ENCODE measurements at regions not wholly inside any gene's neighbourhood (a gene's known extent, or its start where the extent isn't known, plus 50 kb on each side); places are given as distances from the start of the nearest gene placed in this dataset.
A peak's percentile ranks its signal among the peaks of the same experiment; 100 is the strongest.

- Histone ChIP-seq H3K27me3 (no peaks in the 10 kb centered on the region), H3K9me3 (peaks cover 11% of the 10 kb centered on the region), H3K4me1 (no peaks in the 10 kb centered on the region), H3K9ac (no peak overlapping the region), H3K4me2 (no peak overlapping the region), H3K36me3 (no peaks in the 10 kb centered on the region), H4K20me1 (no peaks in the 10 kb centered on the region), H3K4me3 (no peak overlapping the region), H3K27ac (no peak overlapping the region)
- no peak for TF ChIP-seq Cebpa-rat (IDR thresholded peaks at IDR 0.05)
These were observed 214.1 kb downstream of the COL12A1 start for GRCh38 chr6:74991573-74992332.

GRCh38 chr6:74979065-74979766 is 226.6 kb downstream of the COL12A1 start:
- TF ChIP-seq Cebpa-rat (IDR thresholded peaks at IDR 0.05), result no peak
- H3K9ac ChIP-seq, result no peak overlapping the region

GRCh38 chr6:74976701-74977100 is 229.2 kb downstream of the COL12A1 start:
- Histone ChIP-seq H4K20me1 (no peaks in the 10 kb centered on the region), H3K4me3 (no peak overlapping the region), H3K4me2 (no peak overlapping the region), H3K4me1 (no peaks in the 10 kb centered on the region), H3K27ac (no peak overlapping the region), H3K9me3 (no peaks in the 10 kb centered on the region), H3K27me3 (no peaks in the 10 kb centered on the region), H3K9ac (no peak overlapping the region), H3K36me3 (no peaks in the 10 kb centered on the region)
- no peak for TF ChIP-seq Cebpa-rat (IDR thresholded peaks at IDR 0.05)

More at GRCh38 chr6:74979065-74979766, 226.6 kb downstream of the COL12A1 start:
- H3K27ac ChIP-seq, result no peak overlapping the region
- H3K4me3 ChIP-seq, result no peak overlapping the region
- no peaks in the 10 kb centered on the region for H3K4me1 ChIP-seq
- H3K27me3 ChIP-seq, result no peaks in the 10 kb centered on the region
- no peaks in the 10 kb centered on the region for H3K36me3 ChIP-seq
- H3K4me2 ChIP-seq, result no peak overlapping the region
- H4K20me1 ChIP-seq, result no peaks in the 10 kb centered on the region
- H3K9me3 ChIP-seq, result no peaks in the 10 kb centered on the region

GRCh38 chr6:74976026-74976425 is 229.8 kb downstream of the COL12A1 start:
- H3K4me1 ChIP-seq, result no peaks in the 10 kb centered on the region
- H3K9me3 ChIP-seq, result no peaks in the 10 kb centered on the region
- no peak for TF ChIP-seq Cebpa-rat (IDR thresholded peaks at IDR 0.05)
- no peaks in the 10 kb centered on the region for H3K27me3 ChIP-seq
- no peak overlapping the region for H3K4me3 ChIP-seq
- no peaks in the 10 kb centered on the region for H3K36me3 ChIP-seq
- H4K20me1 ChIP-seq, result no peaks in the 10 kb centered on the region
- H3K9ac ChIP-seq, result no peak overlapping the region
- no peak overlapping the region for H3K4me2 ChIP-seq
- H3K27ac ChIP-seq, result no peak overlapping the region

- Histone ChIP-seq H3K4me2 (no peak overlapping the region), H3K4me1 (no peaks in the 10 kb centered on the region), H3K9ac (no peak overlapping the region), H3K9me3 (no peaks in the 10 kb centered on the region), H3K36me3 (no peaks in the 10 kb centered on the region), H3K27me3 (no peaks in the 10 kb centered on the region), H4K20me1 (no peaks in the 10 kb centered on the region), H3K4me3 (no peak overlapping the region), H3K27ac (no peak overlapping the region)
- no peak for TF ChIP-seq Cebpa-rat (IDR thresholded peaks at IDR 0.05)
These were observed 232.3 kb downstream of the COL12A1 start for GRCh38 chr6:74973591-74973990.

GRCh38 chr6:74971633-74972032 is 234.2 kb downstream of the COL12A1 start:
- H3K9ac ChIP-seq, result no peak overlapping the region
- H3K4me2 ChIP-seq, result no peak overlapping the region
- no peaks in the 10 kb centered on the region for H3K4me1 ChIP-seq
- no peaks in the 10 kb centered on the region for H3K27me3 ChIP-seq
- no peaks in the 10 kb centered on the region for H4K20me1 ChIP-seq
- no peak overlapping the region for H3K27ac ChIP-seq
- no peak overlapping the region for H3K4me3 ChIP-seq
- H3K36me3 ChIP-seq, result no peaks in the 10 kb centered on the region
- no peaks in the 10 kb centered on the region for H3K9me3 ChIP-seq
- TF ChIP-seq Cebpa-rat (IDR thresholded peaks at IDR 0.05), result no peak

- Histone ChIP-seq H3K9me3 (peaks cover 13% of the 10 kb centered on the region), H3K4me3 (no peak overlapping the region), H3K9ac (no peak overlapping the region), H3K4me1 (no peaks in the 10 kb centered on the region), H3K36me3 (no peaks in the 10 kb centered on the region), H3K27ac (no peak overlapping the region), H4K20me1 (no peaks in the 10 kb centered on the region), H3K4me2 (no peak overlapping the region), H3K27me3 (no peaks in the 10 kb centered on the region)
- TF ChIP-seq Cebpa-rat (IDR thresholded peaks at IDR 0.05), result no peak
These were observed 236.1 kb downstream of the COL12A1 start for GRCh38 chr6:74969591-74970267.

GRCh38 chr6:74967821-74968220 is 238.0 kb downstream of the COL12A1 start:
- TF ChIP-seq Cebpa-rat (IDR thresholded peaks at IDR 0.05), result 0 out of 2 replicates have a peak, but pooled peaks have one; percentile 13
- no peak overlapping the region for H3K4me3 ChIP-seq
- no peaks in the 10 kb centered on the region for H3K4me1 ChIP-seq
- H4K20me1 ChIP-seq, result no peaks in the 10 kb centered on the region
- H3K9me3 ChIP-seq, result peaks cover 15% of the 10 kb centered on the region
- H3K27me3 ChIP-seq, result no peaks in the 10 kb centered on the region
- no peak overlapping the region for H3K27ac ChIP-seq
- H3K9ac ChIP-seq, result no peak overlapping the region
- no peak overlapping the region for H3K4me2 ChIP-seq
- no peaks in the 10 kb centered on the region for H3K36me3 ChIP-seq

- no peak overlapping the region for H3K4me3 ChIP-seq
- no peak overlapping the region for H3K27ac ChIP-seq
- no peak for TF ChIP-seq Cebpa-rat (IDR thresholded peaks at IDR 0.05)
- no peak overlapping the region for H3K9ac ChIP-seq
- H3K27me3 ChIP-seq, result no peaks in the 10 kb centered on the region
- no peaks in the 10 kb centered on the region for H3K4me1 ChIP-seq
- no peak overlapping the region for H3K4me2 ChIP-seq
- H4K20me1 ChIP-seq, result no peaks in the 10 kb centered on the region
- no peaks in the 10 kb centered on the region for H3K36me3 ChIP-seq
- H3K9me3 ChIP-seq, result peaks cover 15% of the 10 kb centered on the region
These were observed 239.1 kb downstream of the COL12A1 start for GRCh38 chr6:74966712-74967111.

Measured in BLaER1 (cell line).